Activated CD4-positive, alpha-beta memory T cell treated with anti-CD3 and anti-CD28 coated beads for 36 hours (primary cell): ENCODE measurements at regions not wholly inside any gene's neighbourhood (a gene's known extent, or its start where the extent isn't known, plus 50 kb on each side); places are given as distances from the start of the nearest gene placed in this dataset.

ENCODE experiments used
- CTCF ChIA-PET: fragments of 350-600 bp; sonication (Branson Sonifier 250); formaldehyde crosslinking; loops from one replicate; lab custom pipeline; 2021; ENCODE audit warnings: antibody characterized with exemption, inconsistent platforms; lab: Charles Lee
- POLR2A ChIA-PET: fragments of 350-600 bp; sonication (Branson Sonifier 250); formaldehyde crosslinking; loops from one replicate; lab custom pipeline; 2021; ENCODE audit warnings: antibody characterized with exemption; lab: Charles Lee
- DNase-seq: peaks from one replicate; pipeline ENCODE4 v3.0.0-alpha.2; 2020
- H3K27ac Mint-ChIP-seq: one replicate; pipeline ENCODE4 v1.8.0; 2021; ENCODE audit warnings: mixed read lengths
- H3K27me3 Mint-ChIP-seq: one replicate; pipeline ENCODE4 v1.8.0; 2021; ENCODE audit warnings: mixed read lengths
- H3K36me3 Mint-ChIP-seq: one replicate; pipeline ENCODE4 v1.8.0; 2021; ENCODE audit warnings: mixed read lengths
- H3K4me1 Mint-ChIP-seq: one replicate; pipeline ENCODE4 v1.8.0; 2021; ENCODE audit warnings: low read depth, mixed read lengths
- H3K4me3 Mint-ChIP-seq: one replicate; pipeline ENCODE4 v1.8.0; 2021; ENCODE audit warnings: mild to moderate bottlenecking, mixed read lengths
- H3K9me3 Mint-ChIP-seq: one replicate; pipeline ENCODE4 v1.8.0; 2021; ENCODE audit warnings: mixed read lengths
- intact Hi-C: fragments of 100-400 bp; cut with micrococcal nuclease; formaldehyde crosslinking; loops from one replicate; pipeline ENCODE4 v1.15.1; 2023

- POLR2A ChIA-PET, result no interaction called here
- Mint-ChIP-seq H3K4me1 (no peaks in the 10 kb centered on the region), H3K27ac (no peak overlapping the region), H3K27me3 (no peaks in the 10 kb centered on the region), H3K9me3 (peaks cover 2% of the 10 kb centered on the region), H3K4me3 (no peak overlapping the region), H3K36me3 (no peaks in the 10 kb centered on the region)
- DNase-seq, result no peak
- intact Hi-C loops, result no loop called here
- CTCF ChIA-PET, result no interaction called here
Measured at GRCh38 chr12:118822512-118822911, 158.8 kb upstream of the SRRM4 start.

- ChIA-PET POLR2A (no interaction called here), CTCF (no interaction called here)
- H3K27me3 Mint-ChIP-seq, result no peaks in the 10 kb centered on the region
- intact Hi-C loops, result no loop called here
- no peaks in the 10 kb centered on the region for H3K4me1 Mint-ChIP-seq
- H3K27ac Mint-ChIP-seq, result no peak overlapping the region
- H3K36me3 Mint-ChIP-seq, result no peaks in the 10 kb centered on the region
- H3K9me3 Mint-ChIP-seq, result peaks cover 5% of the 10 kb centered on the region
- no peak overlapping the region for H3K4me3 Mint-ChIP-seq
- no peak for DNase-seq
Measured at GRCh38 chr12:118827047-118827446, 154.3 kb upstream of the SRRM4 start.

DNA sequence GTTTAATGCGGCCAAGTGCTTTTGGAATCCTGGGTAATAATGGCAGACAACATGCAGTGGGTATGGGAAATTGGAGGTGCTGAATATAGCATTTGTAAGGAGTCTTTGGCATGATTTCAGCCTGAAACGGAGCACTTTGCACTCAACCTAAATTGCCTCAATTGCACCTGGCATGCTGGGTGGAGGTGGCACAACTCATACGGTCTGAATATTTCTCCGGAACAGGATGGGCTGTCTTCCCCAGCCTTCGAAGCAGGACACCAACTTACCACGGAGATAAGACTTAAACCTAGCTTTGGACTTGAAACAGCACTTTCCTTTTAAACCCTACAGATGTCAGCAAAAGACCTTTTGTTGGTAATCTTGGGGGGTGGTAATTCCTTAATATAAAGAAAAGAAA lies 153.7 kb upstream of the SRRM4 start:
- Mint-ChIP-seq H3K27ac (no peak overlapping the region), H3K4me3 (no peak overlapping the region), H3K4me1 (no peaks in the 10 kb centered on the region), H3K9me3 (peaks cover 5% of the 10 kb centered on the region), H3K27me3 (no peaks in the 10 kb centered on the region), H3K36me3 (no peaks in the 10 kb centered on the region)
- intact Hi-C loops, result no loop called here
- CTCF ChIA-PET, result no interaction called here
- POLR2A ChIA-PET, result no interaction called here
- DNase-seq, result no peak

GRCh38 chr12:118830296-118830695 lies 151.0 kb upstream of the SRRM4 start:
- POLR2A ChIA-PET, result no interaction called here
- Mint-ChIP-seq H3K36me3 (no peaks in the 10 kb centered on the region), H3K27me3 (no peaks in the 10 kb centered on the region), H3K27ac (no peak overlapping the region), H3K4me1 (no peaks in the 10 kb centered on the region), H3K9me3 (peaks cover 5% of the 10 kb centered on the region), H3K4me3 (no peak overlapping the region)
- no peak for DNase-seq
- CTCF ChIA-PET, result no interaction called here
- intact Hi-C loops, result no loop called here

DNA sequence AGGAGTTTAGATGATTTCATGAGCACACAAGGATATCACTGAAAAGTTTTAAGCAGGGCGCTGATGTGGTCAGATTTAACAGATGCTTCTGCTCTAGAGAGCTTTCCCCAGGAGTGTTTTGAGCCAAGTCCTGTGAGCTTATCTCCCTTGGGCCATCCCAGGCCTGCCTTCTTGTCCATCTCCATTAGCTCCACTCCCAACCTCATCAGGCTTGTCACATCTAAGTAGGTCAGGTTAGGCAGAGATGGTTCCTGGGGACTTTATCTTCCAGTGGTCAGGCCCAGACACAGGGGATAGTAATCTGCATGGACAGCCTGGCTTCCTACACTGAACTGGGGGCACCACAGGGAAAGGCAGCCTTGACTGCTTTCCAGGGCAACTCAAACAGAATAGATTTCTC lies 145.4 kb upstream of the SRRM4 start:
- H3K27ac Mint-ChIP-seq, result no peak overlapping the region
- POLR2A ChIA-PET, result no interaction called here
- DNase-seq, result no peak

DNA sequence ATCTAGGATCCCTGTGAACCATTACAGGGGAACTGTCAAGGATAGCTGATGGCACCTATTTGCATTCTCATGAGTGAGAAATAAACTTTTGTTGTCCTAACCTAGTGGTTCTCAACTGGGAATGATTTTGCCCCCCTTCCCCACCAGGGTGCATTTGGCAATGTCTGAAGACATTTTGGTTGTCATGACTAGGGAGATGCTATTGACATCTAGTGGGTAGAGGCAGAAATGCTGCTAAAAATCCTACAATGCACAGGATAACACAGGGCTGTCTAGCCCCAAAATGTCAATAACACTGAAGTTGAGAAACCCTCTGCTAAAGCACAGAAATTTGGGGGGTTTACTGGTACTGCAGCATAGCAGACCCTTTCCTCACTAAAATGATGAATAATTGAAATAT lies 140.9 kb upstream of the SRRM4 start:
- ChIA-PET POLR2A (no interaction called here), CTCF (no interaction called here)
- H3K27ac Mint-ChIP-seq, result no peak overlapping the region
- intact Hi-C loops, result no loop called here
- no peak for DNase-seq
- no peaks in the 10 kb centered on the region for H3K27me3 Mint-ChIP-seq
- H3K9me3 Mint-ChIP-seq, result no peaks in the 10 kb centered on the region
- no peaks in the 10 kb centered on the region for H3K4me1 Mint-ChIP-seq
- H3K4me3 Mint-ChIP-seq, result no peak overlapping the region
- H3K36me3 Mint-ChIP-seq, result no peaks in the 10 kb centered on the region

More for the DNA sequence above, 145.4 kb upstream of the SRRM4 start:
- H3K4me1 Mint-ChIP-seq, result no peaks in the 10 kb centered on the region
- no peaks in the 10 kb centered on the region for H3K27me3 Mint-ChIP-seq
- no peak overlapping the region for H3K4me3 Mint-ChIP-seq
- no peaks in the 10 kb centered on the region for H3K36me3 Mint-ChIP-seq
- CTCF ChIA-PET, result no interaction called here
- intact Hi-C loops, result no loop called here
- H3K9me3 Mint-ChIP-seq, result no peaks in the 10 kb centered on the region

DNA sequence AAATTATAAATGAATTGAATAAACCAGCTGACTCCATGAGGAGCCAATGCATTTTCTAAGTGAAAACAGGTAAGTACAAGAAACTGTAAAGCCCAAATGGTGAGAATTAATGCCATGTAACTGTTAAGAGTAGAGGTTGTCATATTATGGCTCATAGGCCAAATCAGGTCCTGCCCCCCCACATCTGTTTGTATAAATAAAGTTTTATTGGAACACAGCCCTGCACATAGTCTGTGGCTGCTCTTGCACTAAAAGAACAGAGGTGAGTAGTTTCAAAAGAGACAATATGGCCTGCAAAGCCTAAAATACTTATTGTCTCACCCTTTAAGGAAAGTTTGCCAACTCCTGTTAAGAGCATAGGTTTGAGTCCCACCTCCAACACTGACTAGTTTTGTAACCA lies 140.5 kb upstream of the SRRM4 start:
- Mint-ChIP-seq H3K27me3 (no peaks in the 10 kb centered on the region), H3K9me3 (no peaks in the 10 kb centered on the region), H3K4me3 (no peak overlapping the region), H3K4me1 (no peaks in the 10 kb centered on the region), H3K36me3 (no peaks in the 10 kb centered on the region), H3K27ac (no peak overlapping the region)
- CTCF ChIA-PET, result no interaction called here
- POLR2A ChIA-PET, result no interaction called here
- intact Hi-C loops, result no loop called here
- no peak for DNase-seq

DNA sequence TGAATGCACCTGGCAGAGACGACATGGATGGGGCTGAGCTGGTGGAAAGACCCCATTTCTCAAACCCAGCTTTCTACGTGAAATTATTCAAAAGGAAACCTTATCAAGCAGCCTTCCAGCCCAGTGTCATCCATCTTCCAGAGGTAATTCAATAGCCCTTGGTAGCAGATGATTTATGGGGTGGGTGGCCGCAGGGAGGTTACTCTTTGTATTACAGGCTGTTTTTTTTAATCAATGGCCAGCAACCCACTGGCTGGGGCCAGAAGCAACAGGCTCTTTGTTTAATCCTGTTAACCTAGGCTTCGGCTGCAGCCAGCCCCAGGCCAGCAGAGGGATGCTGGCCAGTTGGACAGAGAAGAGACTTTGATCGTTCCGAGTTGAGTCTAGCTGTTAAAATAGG lies 139.8 kb upstream of the SRRM4 start:
- H3K27me3 Mint-ChIP-seq, result no peaks in the 10 kb centered on the region
- POLR2A ChIA-PET, result no interaction called here
- no peak overlapping the region for H3K4me3 Mint-ChIP-seq
- no peak overlapping the region for H3K27ac Mint-ChIP-seq
- DNase-seq, result no peak
- no peaks in the 10 kb centered on the region for H3K9me3 Mint-ChIP-seq
- CTCF ChIA-PET, result no interaction called here
- intact Hi-C loops, result no loop called here
- H3K36me3 Mint-ChIP-seq, result no peaks in the 10 kb centered on the region
- no peaks in the 10 kb centered on the region for H3K4me1 Mint-ChIP-seq

DNA sequence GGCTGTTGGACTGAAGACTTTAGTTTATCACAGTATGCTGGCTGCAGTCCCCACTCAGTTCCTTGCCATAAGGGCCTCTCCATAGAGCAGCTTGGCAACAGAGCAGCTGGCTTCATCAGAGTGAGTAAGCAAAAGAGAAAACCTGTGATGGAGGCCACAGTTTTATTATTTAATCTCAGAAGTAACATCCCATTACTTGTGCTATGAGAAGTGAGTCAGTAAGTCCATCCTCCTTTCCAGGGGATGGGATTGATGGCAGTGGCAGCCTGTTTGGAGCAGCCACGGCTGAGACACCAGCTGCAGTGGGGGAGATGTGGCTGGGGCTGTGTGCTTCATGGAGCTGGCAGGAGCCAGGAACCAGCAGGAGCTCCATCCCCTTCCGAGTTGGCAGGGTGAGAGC lies 138.5 kb upstream of the SRRM4 start:
- intact Hi-C loops, result no loop called here
- ChIA-PET CTCF (no interaction called here), POLR2A (no interaction called here)
- Mint-ChIP-seq H3K4me1 (no peaks in the 10 kb centered on the region), H3K36me3 (no peaks in the 10 kb centered on the region), H3K27ac (no peak overlapping the region), H3K27me3 (no peaks in the 10 kb centered on the region), H3K4me3 (no peak overlapping the region), H3K9me3 (no peaks in the 10 kb centered on the region)
- DNase-seq, result no peak

- ChIA-PET CTCF (no interaction called here), POLR2A (no interaction called here)
- no peaks in the 10 kb centered on the region for H3K36me3 Mint-ChIP-seq
- intact Hi-C loops, result no loop called here
- H3K9me3 Mint-ChIP-seq, result no peaks in the 10 kb centered on the region
- H3K4me3 Mint-ChIP-seq, result no peak overlapping the region
- no peaks in the 10 kb centered on the region for H3K4me1 Mint-ChIP-seq
- H3K27ac Mint-ChIP-seq, result no peak overlapping the region
- no peak for DNase-seq
- H3K27me3 Mint-ChIP-seq, result no peaks in the 10 kb centered on the region
Measured at GRCh38 chr12:118846416-118846815, 134.9 kb upstream of the SRRM4 start.

DNA sequence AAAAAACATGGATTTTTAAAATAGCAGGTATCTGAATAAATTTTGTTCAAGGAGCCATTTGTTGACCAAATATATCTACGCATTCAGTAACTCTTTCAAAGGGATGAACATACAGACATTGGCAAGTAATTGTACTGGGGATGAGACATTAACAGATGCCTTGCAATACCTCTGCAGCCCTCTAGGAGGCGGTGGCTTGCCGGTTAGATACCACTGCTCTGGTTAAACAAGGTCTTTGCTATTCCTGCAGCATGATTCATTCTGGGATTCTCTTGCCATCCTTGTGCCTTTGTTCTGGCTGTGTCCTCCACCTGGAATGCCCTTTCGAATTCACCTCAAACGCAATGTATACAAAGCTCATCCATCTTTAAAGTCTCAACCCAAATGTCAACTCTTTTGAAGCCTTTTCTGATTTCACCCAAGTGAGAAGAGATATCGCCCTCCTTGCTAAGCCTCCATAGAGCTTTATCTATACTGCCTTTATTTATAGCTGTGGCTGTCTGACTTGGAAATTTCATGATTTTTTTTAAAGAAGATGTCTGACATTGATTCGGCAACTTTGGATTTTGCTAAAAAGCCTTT lies 131.0 kb upstream of the SRRM4 start:
- Mint-ChIP-seq H3K27ac (no peak overlapping the region), H3K4me3 (no peak overlapping the region), H3K36me3 (no peaks in the 10 kb centered on the region), H3K9me3 (no peaks in the 10 kb centered on the region), H3K27me3 (no peaks in the 10 kb centered on the region), H3K4me1 (no peaks in the 10 kb centered on the region)
- intact Hi-C loops, result loop anchor here (5.0 kb wide), 1 partner anchor 443 kb away; no protein-coding TSS in a partner anchor
- CTCF ChIA-PET, result interaction anchor here (0.8 kb wide), 1 partner anchor 216 kb away, joined by 5 read pairs; no protein-coding TSS in a partner anchor
- DNase-seq, result peak; percentile 32
- POLR2A ChIA-PET, result no interaction called here

- intact Hi-C loops, result loop anchor here (5.0 kb wide), 1 partner anchor 445 kb away; no protein-coding TSS in a partner anchor
- ChIA-PET POLR2A (no interaction called here), CTCF (no interaction called here)
- DNase-seq, result no peak
- Mint-ChIP-seq H3K27me3 (no peaks in the 10 kb centered on the region), H3K9me3 (no peaks in the 10 kb centered on the region), H3K36me3 (no peaks in the 10 kb centered on the region), H3K4me3 (no peak overlapping the region), H3K4me1 (no peaks in the 10 kb centered on the region), H3K27ac (no peak overlapping the region)
Measured at GRCh38 chr12:118851891-118852290, 129.4 kb upstream of the SRRM4 start.

GRCh38 chr12:118853634-118854033 lies 127.7 kb upstream of the SRRM4 start:
- ChIA-PET POLR2A (no interaction called here), CTCF (no interaction called here)
- DNase-seq, result peak; percentile 19
- intact Hi-C loops, result loop anchor here (5.0 kb wide), 1 partner anchor 446 kb away; no protein-coding TSS in a partner anchor
- Mint-ChIP-seq H3K27me3 (no peaks in the 10 kb centered on the region), H3K27ac (no peak overlapping the region), H3K4me1 (no peaks in the 10 kb centered on the region), H3K9me3 (no peaks in the 10 kb centered on the region), H3K4me3 (no peak overlapping the region), H3K36me3 (no peaks in the 10 kb centered on the region)
